Colon (tissue), 2 donors: ENCODE measurements at regions not wholly inside any gene's neighbourhood (a gene's known extent, or its start where the extent isn't known, plus 50 kb on each side); places are given as distances from the start of the nearest gene placed in this dataset.

Experiments
- FAIRE-seq: peaks from 2 replicates; lab custom pipeline; 2012; peaks lifted over from hg19 to GRCh38; lab: Jason Lieb, UNC
- donor health status: control.
- donor health status: control.

- no peak for FAIRE-seq
These were observed 1598.6 kb upstream of the PCDH7 start for GRCh38 chr4:29121586-29121985.

GRCh38 chr4:29128810-29129209 is 1591.4 kb upstream of the PCDH7 start:
- no peak for FAIRE-seq

GRCh38 chr4:29131304-29131703 is 1588.9 kb upstream of the PCDH7 start:
- FAIRE-seq, result no peak

- FAIRE-seq, result no peak
These were observed 1577.5 kb upstream of the PCDH7 start for GRCh38 chr4:29142708-29143107.

GRCh38 chr4:29151584-29151983 is 1568.6 kb upstream of the PCDH7 start:
- FAIRE-seq, result no peak

- FAIRE-seq, result no peak
These were observed 1566.5 kb upstream of the PCDH7 start for GRCh38 chr4:29153642-29154041.

- no peak for FAIRE-seq
These were observed 1544.9 kb upstream of the PCDH7 start for GRCh38 chr4:29175291-29175690.

GRCh38 chr4:29199025-29199424 is 1521.1 kb upstream of the PCDH7 start:
- FAIRE-seq, result no peak

GRCh38 chr4:29199485-29199884 is 1520.7 kb upstream of the PCDH7 start:
- FAIRE-seq, result no peak

GRCh38 chr4:29213020-29213419 is 1507.1 kb upstream of the PCDH7 start:
- no peak for FAIRE-seq

GRCh38 chr4:29220761-29221160 is 1499.4 kb upstream of the PCDH7 start:
- no peak for FAIRE-seq

GRCh38 chr4:29224911-29225310 is 1495.3 kb upstream of the PCDH7 start:
- FAIRE-seq, result no peak

GRCh38 chr4:29240641-29241040 is 1479.5 kb upstream of the PCDH7 start:
- peak; percentile 97 for FAIRE-seq

- FAIRE-seq, result no peak
These were observed 1477.1 kb upstream of the PCDH7 start for GRCh38 chr4:29243054-29243453.

GRCh38 chr4:29243851-29244250 is 1476.3 kb upstream of the PCDH7 start:
- FAIRE-seq, result no peak

- no peak for FAIRE-seq
These were observed 1460.6 kb upstream of the PCDH7 start for GRCh38 chr4:29259556-29259955.

GRCh38 chr4:29262986-29263385 is 1457.2 kb upstream of the PCDH7 start:
- no peak for FAIRE-seq

- FAIRE-seq, result no peak
These were observed 1444.0 kb upstream of the PCDH7 start for GRCh38 chr4:29276150-29276549.

GRCh38 chr4:29277381-29277780 is 1442.8 kb upstream of the PCDH7 start:
- no peak for FAIRE-seq

GRCh38 chr4:29278585-29278984 is 1441.6 kb upstream of the PCDH7 start:
- FAIRE-seq, result no peak

GRCh38 chr4:29289118-29289517 is 1431.1 kb upstream of the PCDH7 start:
- FAIRE-seq, result no peak

- no peak for FAIRE-seq
These were observed 1424.9 kb upstream of the PCDH7 start for GRCh38 chr4:29295280-29295679.

- no peak for FAIRE-seq
These were observed 1415.6 kb upstream of the PCDH7 start for GRCh38 chr4:29304595-29304994.

GRCh38 chr4:29307256-29307655 is 1412.9 kb upstream of the PCDH7 start:
- FAIRE-seq, result no peak

GRCh38 chr4:29307755-29308154 is 1412.4 kb upstream of the PCDH7 start:
- FAIRE-seq, result no peak
